Ishikawa (cell line): ENCODE measurements at regions not wholly inside any gene's neighbourhood (a gene's known extent, or its start where the extent isn't known, plus 50 kb on each side); places are given as distances from the start of the nearest gene placed in this dataset.

Source experiments
- CEBPB ChIP-seq: IDR thresholded peaks from 2 replicates; pipeline ENCODE4 v1.6.1; 2012
- EP300 ChIP-seq: IDR thresholded peaks from 2 replicates; pipeline ENCODE4 v1.6.1; 2012; ENCODE audit warnings: borderline replicate concordance
- REST ChIP-seq: IDR thresholded peaks from 2 replicates; pipeline ENCODE4 v1.6.1; 2012; ENCODE audit warnings: low read depth, mild to moderate bottlenecking

- TF ChIP-seq EP300: no peak
- TF ChIP-seq CEBPB: no peak
- no peak for TF ChIP-seq REST
Measured at GRCh38 chr10:113458451-113458850, 94.4 kb upstream of the HABP2 start.
